Ovary (tissue), 7 donors: ENCODE measurements at regions not wholly inside any gene's neighbourhood (a gene's known extent, or its start where the extent isn't known, plus 50 kb on each side); places are given as distances from the start of the nearest gene placed in this dataset.

Experiments
- DNase-seq, 5 donors: peaks; one replicate each; pipeline ENCODE4 v3.0.0-alpha.2; 2019 to 2020
- H3K27ac ChIP-seq, 2 donors: fragments of 200-600 bp; one replicate each; pipeline versions ENCODE4 v1.5.1 to v1.8.0; 2019 to 2022
- H3K27me3 ChIP-seq: fragments of 200-600 bp; one replicate; pipeline ENCODE4 v1.8.0; 2022
- H3K36me3 ChIP-seq: fragments of 200-600 bp; sonication (generic); one replicate; pipeline ENCODE4 v1.5.1; 2019
- H3K4me1 ChIP-seq: one replicate; pipeline ENCODE4 v1.8.1; 2013; ENCODE audit warnings: mild to moderate bottlenecking, moderate library complexity; ENCODE audit not compliant: insufficient read depth
- H3K4me3 ChIP-seq: fragments of 200-600 bp; sonication (generic); one replicate; pipeline ENCODE4 v1.5.1; 2017
- H3K9me3 ChIP-seq, 2 donors: fragments of 200-600 bp in 1 of 2; sonication (generic) in 1 of 2; one replicate each; pipeline versions ENCODE4 v1.5.1 to v1.8.1; 2013 to 2019; ENCODE audit warnings: mild to moderate bottlenecking in 1 of 2, moderate library complexity in 1 of 2
- EP300 ChIP-seq: sonication (generic); formaldehyde crosslinking; IDR thresholded peaks from one replicate; pipeline ENCODE4 v1.6.1; 2017; ENCODE audit warnings: antibody characterized with exemption
- POLR2A ChIP-seq: fragments of 450-650 bp; IDR thresholded peaks from one replicate; pipeline ENCODE4 v1.6.1; 2017; ENCODE audit warnings: antibody characterized with exemption, mild to moderate bottlenecking, moderate library complexity
- WGBS, 3 donors: extraction: QIAGEN DNeasy Blood & Tissue Kit in 1 of 3; methylation state at CpG; one replicate each; pipeline versions ENCODE4 v1.1.5 to v1.1.7; 2013 to 2017; 5-methylcytosine and 5-hydroxymethylcytosine counted together
- intact Hi-C, 4 donors: fragments of 100-400 bp; cut with DNase I; formaldehyde crosslinking; loops; one replicate each; pipeline versions ENCODE4 v1.11.0 to v1.15.1; 2022 to 2023
- TF ChIP-seq, protein P1 (sequence below), 3 donors: fragments of 450-650 bp in 2 of 3; fragments of 200-600 bp in 1 of 3; IDR thresholded peaks; one replicate each; pipeline versions ENCODE4 v1.5.1 to v1.8.0; 2016 to 2022; ENCODE audit warnings: antibody characterized with exemption in 3 of 3, mild to moderate bottlenecking in 1 of 3
- donor health status: DM: no; HTN: no; CAD: no; lungs with moderate emphysema.
- donor health status: DM: no; HTN: no; CAD: no.
- donor health status: Bipolar disorder and iron deficiency.
- donor health status: DM: no; HTN: no; CAD: no.
- donor health status: DM: yes; HTN: yes; CAD: no.

DNA sequence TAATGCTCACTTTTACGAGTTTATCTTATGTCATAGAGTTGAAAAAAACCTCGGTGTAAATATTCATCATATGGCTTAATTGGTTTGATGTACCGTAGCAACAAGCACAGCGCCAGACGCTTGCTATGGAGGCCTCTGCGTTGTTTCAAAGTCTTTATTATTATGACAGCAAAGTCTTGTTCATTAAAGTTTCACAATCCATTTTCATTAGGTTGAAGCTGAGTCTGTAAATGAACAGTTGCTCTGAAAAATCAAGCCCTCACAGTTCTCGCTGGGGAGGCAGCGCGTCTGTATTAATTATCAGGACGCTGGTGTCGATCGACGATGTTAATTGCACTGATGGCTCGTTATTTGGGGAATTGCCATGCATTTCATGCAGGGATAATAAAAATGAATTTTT lies 185.6 kb downstream of the INSC start:
- DNase-seq = no peak
- TF ChIP-seq POLR2A (no peak), EP300 (no peak)
- TF ChIP-seq, protein P1, sequence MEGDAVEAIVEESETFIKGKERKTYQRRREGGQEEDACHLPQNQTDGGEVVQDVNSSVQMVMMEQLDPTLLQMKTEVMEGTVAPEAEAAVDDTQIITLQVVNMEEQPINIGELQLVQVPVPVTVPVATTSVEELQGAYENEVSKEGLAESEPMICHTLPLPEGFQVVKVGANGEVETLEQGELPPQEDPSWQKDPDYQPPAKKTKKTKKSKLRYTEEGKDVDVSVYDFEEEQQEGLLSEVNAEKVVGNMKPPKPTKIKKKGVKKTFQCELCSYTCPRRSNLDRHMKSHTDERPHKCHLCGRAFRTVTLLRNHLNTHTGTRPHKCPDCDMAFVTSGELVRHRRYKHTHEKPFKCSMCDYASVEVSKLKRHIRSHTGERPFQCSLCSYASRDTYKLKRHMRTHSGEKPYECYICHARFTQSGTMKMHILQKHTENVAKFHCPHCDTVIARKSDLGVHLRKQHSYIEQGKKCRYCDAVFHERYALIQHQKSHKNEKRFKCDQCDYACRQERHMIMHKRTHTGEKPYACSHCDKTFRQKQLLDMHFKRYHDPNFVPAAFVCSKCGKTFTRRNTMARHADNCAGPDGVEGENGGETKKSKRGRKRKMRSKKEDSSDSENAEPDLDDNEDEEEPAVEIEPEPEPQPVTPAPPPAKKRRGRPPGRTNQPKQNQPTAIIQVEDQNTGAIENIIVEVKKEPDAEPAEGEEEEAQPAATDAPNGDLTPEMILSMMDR (IDR thresholded peaks at IDR 0.05) = no peak
- Histone ChIP-seq H3K27me3 (no peaks in the 10 kb centered on the region), H3K4me3 (no peak overlapping the region), H3K36me3 (no peaks in the 10 kb centered on the region), H3K27ac (no peak overlapping the region), H3K4me1 (no peaks in the 10 kb centered on the region), H3K9me3 (no peaks in the 10 kb centered on the region)
- 46 to 69% (median 52%) methylated on average over 14 of the region's 14 CpGs for WGBS, 3 donors
- intact Hi-C loops = no loop called here

DNA sequence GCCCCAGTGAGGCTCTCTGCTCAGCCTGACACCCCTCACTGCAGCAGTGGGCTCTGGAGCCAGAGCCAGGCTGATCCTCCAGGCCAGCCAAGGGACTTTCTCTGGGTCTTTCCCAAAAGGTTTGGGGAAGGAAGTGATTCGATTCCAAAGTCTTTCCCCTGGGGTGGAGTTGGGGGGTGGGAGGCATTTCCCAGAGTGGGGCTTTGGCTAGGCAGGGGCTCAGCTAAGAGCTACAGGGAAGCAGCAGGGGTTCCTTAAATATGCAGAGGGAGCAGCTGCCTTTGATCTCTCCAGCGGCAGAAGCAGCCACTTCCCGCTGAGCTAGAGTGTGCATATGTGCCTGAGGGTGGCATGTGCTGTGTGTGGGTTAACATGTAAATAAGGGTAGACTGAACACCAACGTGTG lies 192.9 kb downstream of the INSC start:
- 10 to 30% (median 12%) methylated on average over 4 of the region's 4 CpGs for WGBS, 3 donors
- Histone ChIP-seq H3K36me3 (no peaks in the 10 kb centered on the region), H3K9me3 (no peaks in the 10 kb centered on the region), H3K27me3 (no peaks in the 10 kb centered on the region), H3K4me1 (no peaks in the 10 kb centered on the region), H3K27ac (no peak overlapping the region), H3K4me3 (no peak overlapping the region)
- intact Hi-C loops = no loop called here
- TF ChIP-seq POLR2A = no peak
- TF ChIP-seq, protein P1 (IDR thresholded peaks at IDR 0.05) = no peak
- TF ChIP-seq EP300 = no peak
- no peak for DNase-seq

DNA sequence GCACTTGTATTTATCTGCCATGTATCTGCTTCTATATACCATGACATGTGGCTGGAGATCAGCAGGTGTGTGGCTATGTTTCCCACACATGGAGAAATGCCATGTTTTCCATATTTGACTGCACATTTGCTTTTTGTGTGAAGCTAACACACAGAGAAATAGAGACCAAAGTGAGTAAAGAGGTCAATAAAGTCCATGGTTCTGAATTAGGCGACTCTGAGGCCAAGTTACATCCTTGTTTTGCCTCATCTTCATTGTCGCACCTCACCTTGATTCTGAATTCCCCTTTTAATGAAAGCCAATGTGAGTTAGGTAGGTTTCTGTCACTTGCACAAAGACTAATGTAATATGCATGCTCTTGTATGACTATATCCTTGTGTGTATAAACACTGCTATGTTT lies 194.1 kb downstream of the INSC start:
- intact Hi-C loops = no loop called here
- TF ChIP-seq POLR2A (no peak), EP300 (no peak)
- TF ChIP-seq, protein P1 (IDR thresholded peaks at IDR 0.05) = no peak
- WGBS, 3 donors = 49 to 88% (median 69%) methylated on average over 2 of the region's 2 CpGs
- Histone ChIP-seq H3K9me3 (no peaks in the 10 kb centered on the region), H3K36me3 (no peaks in the 10 kb centered on the region), H3K4me1 (no peaks in the 10 kb centered on the region), H3K27ac (no peak overlapping the region), H3K27me3 (no peaks in the 10 kb centered on the region), H3K4me3 (no peak overlapping the region)
- DNase-seq = no peak

DNA sequence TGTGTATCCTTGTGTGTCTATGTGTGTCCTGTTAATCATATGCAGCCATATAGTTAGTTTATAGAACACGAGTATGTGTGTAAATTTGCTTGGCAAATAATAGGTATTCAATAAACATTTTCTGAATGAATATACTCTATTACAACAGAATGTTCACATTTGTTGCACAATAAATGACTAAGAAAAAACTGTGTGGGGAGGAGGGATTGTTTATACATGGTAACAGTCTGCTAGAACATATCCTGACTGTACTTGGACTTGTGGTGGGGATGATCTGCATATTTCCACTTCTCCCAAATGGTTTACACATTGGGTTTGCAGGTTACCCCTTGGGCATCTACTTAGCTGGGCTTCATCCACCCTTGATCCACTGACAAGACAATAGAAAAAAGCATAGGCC lies 194.6 kb downstream of the INSC start:
- Histone ChIP-seq H3K4me1 (no peaks in the 10 kb centered on the region), H3K27me3 (no peaks in the 10 kb centered on the region), H3K27ac (no peak overlapping the region), H3K9me3 (no peaks in the 10 kb centered on the region), H3K36me3 (no peaks in the 10 kb centered on the region), H3K4me3 (no peak overlapping the region)
- intact Hi-C loops = no loop called here
- DNase-seq = no peak
- WGBS, 3 donors = 75 to 87% (median 78%) methylated on average over 1 of the region's 1 CpG
- TF ChIP-seq, protein P1 (IDR thresholded peaks at IDR 0.05) = no peak
- TF ChIP-seq EP300 = no peak
- TF ChIP-seq POLR2A = no peak

DNA sequence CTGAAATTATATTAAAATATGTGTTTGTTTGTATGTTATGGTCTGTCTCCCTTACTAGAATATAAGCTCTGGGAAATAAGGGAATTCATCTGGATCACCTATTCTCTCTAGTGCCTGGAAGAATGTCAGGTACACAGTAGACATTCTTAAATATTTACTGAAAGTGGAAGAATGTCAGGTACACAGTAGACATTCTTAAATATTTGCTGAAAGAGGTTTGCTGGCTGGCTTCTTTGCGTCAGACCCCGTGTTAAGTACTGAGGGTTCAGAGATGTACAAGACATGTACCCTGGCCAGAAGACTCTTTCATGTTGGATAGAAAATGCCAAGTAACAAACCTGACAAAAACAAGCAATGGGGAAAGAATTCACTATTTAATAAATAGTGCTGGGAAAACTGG lies 199.1 kb downstream of the INSC start:
- no peak for DNase-seq
- 86 to 94% (median 93%) methylated on average over 2 of the region's 2 CpGs for WGBS, 3 donors
- Histone ChIP-seq H3K36me3 (no peaks in the 10 kb centered on the region), H3K4me1 (no peaks in the 10 kb centered on the region), H3K4me3 (no peak overlapping the region), H3K9me3 (no peaks in the 10 kb centered on the region), H3K27ac (no peak overlapping the region), H3K27me3 (no peaks in the 10 kb centered on the region)
- TF ChIP-seq EP300 (no peak), POLR2A (no peak)
- TF ChIP-seq, protein P1 (IDR thresholded peaks at IDR 0.05) = no peak
- intact Hi-C loops = no loop called here
